Liver (tissue), 8 donors: ENCODE measurements at regions not wholly inside any gene's neighbourhood (a gene's known extent, or its start where the extent isn't known, plus 50 kb on each side); places are given as distances from the start of the nearest gene placed in this dataset.

Experiments used
- DNase-seq: peaks from one replicate; pipeline ENCODE4 v3.0.0-alpha.2; 2017; ENCODE audit warnings: low spot score
- H3K27ac ChIP-seq, 2 donors: one replicate each; pipeline ENCODE4 v1.7.0; 2013; ENCODE audit warnings: inconsistent platforms in 2 of 2, low read length in 2 of 2, control low read depth in 1 of 2, low read depth in 1 of 2, mild to moderate bottlenecking in 1 of 2
- H3K27me3 ChIP-seq, 4 donors: one replicate each; pipeline versions ENCODE4 v1.6.1 to v1.7.0; 2013; ENCODE audit warnings: low read length in 3 of 4, inconsistent platforms in 1 of 4, mild to moderate bottlenecking in 1 of 4, moderate library complexity in 1 of 4; ENCODE audit not compliant: control insufficient read depth in 4 of 4, insufficient read depth in 4 of 4
- H3K36me3 ChIP-seq, 4 donors: one replicate each; pipeline versions ENCODE4 v1.6.1 to v1.7.0; 2013; ENCODE audit warnings: low read length in 3 of 4, mild to moderate bottlenecking in 3 of 4, low read depth in 1 of 4, moderate library complexity in 1 of 4; ENCODE audit not compliant: control insufficient read depth in 4 of 4, insufficient read depth in 3 of 4
- H3K4me1 ChIP-seq, 4 donors: one replicate each; pipeline versions ENCODE4 v1.6.1 to v1.7.0; 2013; ENCODE audit warnings: low read length in 3 of 4, mild to moderate bottlenecking in 3 of 4, moderate library complexity in 1 of 4; ENCODE audit not compliant: control insufficient read depth in 4 of 4, insufficient read depth in 4 of 4
- H3K4me3 ChIP-seq, 3 donors: one replicate each; pipeline versions ENCODE4 v1.6.1 to v1.7.0; 2013; ENCODE audit warnings: low read length in 3 of 3, control low read depth in 1 of 3, low read depth in 1 of 3, mild to moderate bottlenecking in 1 of 3
- H3K9ac ChIP-seq, 2 donors: one replicate each; pipeline ENCODE4 v1.7.0; 2013; ENCODE audit warnings: low read length in 2 of 2, mild to moderate bottlenecking in 2 of 2, moderate library complexity in 2 of 2, control low read depth in 1 of 2, low read depth in 1 of 2
- H3K9me3 ChIP-seq, 4 donors: one replicate each; pipeline versions ENCODE4 v1.6.1 to v1.7.0; 2013; ENCODE audit warnings: low read length in 3 of 4; ENCODE audit not compliant: control insufficient read depth in 4 of 4
- ATF3 ChIP-seq: IDR thresholded peaks from 2 replicates; pipeline ENCODE4 v1.6.1; 2016; ENCODE audit warnings: antibody characterized with exemption
- CTCF ChIP-seq: fragments of 150-350 bp; IDR thresholded peaks from 2 replicates; pipeline ENCODE4 v1.5.1; 2017; ENCODE audit warnings: improper control_type of control experiment, low read depth, low read length; ENCODE audit not compliant: missing input control
- EGR1 ChIP-seq, 2 donors: IDR thresholded peaks; 2 replicates each; pipeline ENCODE4 v1.6.1; 2016 to 2018; ENCODE audit warnings: antibody characterized with exemption in 2 of 2, low read depth in 2 of 2
- FOXA1 ChIP-seq: IDR thresholded peaks from 2 replicates; pipeline ENCODE4 v1.6.1; 2016; ENCODE audit warnings: antibody characterized with exemption
- FOXA2 ChIP-seq: IDR thresholded peaks from 2 replicates; pipeline ENCODE4 v1.6.1; 2016; ENCODE audit warnings: antibody characterized with exemption
- GABPA ChIP-seq, 2 donors: IDR thresholded peaks in 1 of 2; conservative IDR thresholded peaks in 1 of 2; 2 replicates each; pipeline ENCODE4 v1.6.1; 2016; ENCODE audit warnings: antibody characterized with exemption in 2 of 2, mild to moderate bottlenecking in 1 of 2, moderate library complexity in 1 of 2
- HNF4A ChIP-seq, 2 donors: conservative IDR thresholded peaks; 2 replicates each; pipeline ENCODE4 v1.6.1; 2016; ENCODE audit warnings: antibody characterized with exemption in 2 of 2, mild to moderate bottlenecking in 2 of 2
- HNF4G ChIP-seq: IDR thresholded peaks from 2 replicates; pipeline ENCODE4 v1.6.1; 2016; ENCODE audit warnings: antibody characterized with exemption
- JUND ChIP-seq, 2 donors: IDR thresholded peaks; 2 replicates each; pipeline ENCODE4 v1.6.1; 2016; ENCODE audit warnings: antibody characterized with exemption in 2 of 2
- MAX ChIP-seq: IDR thresholded peaks from 2 replicates; pipeline ENCODE4 v1.6.1; 2016; ENCODE audit warnings: antibody characterized with exemption
- NR2F2 ChIP-seq: IDR thresholded peaks from 2 replicates; pipeline ENCODE4 v1.6.1; 2016; ENCODE audit warnings: antibody characterized with exemption
- RAD21 ChIP-seq, 2 donors: IDR thresholded peaks; 2 replicates each; pipeline ENCODE4 v1.6.1; 2016; ENCODE audit warnings: antibody characterized with exemption in 2 of 2, mild to moderate bottlenecking in 2 of 2
- REST ChIP-seq: IDR thresholded peaks from 2 replicates; pipeline ENCODE4 v1.6.1; 2016; ENCODE audit warnings: antibody characterized with exemption, mild to moderate bottlenecking
- RXRA ChIP-seq, 2 donors: IDR thresholded peaks; 2 replicates each; pipeline ENCODE4 v1.6.1; 2017 to 2018; ENCODE audit warnings: antibody characterized with exemption in 2 of 2, mild to moderate bottlenecking in 1 of 2
- SP1 ChIP-seq: IDR thresholded peaks from 2 replicates; pipeline ENCODE4 v1.6.1; 2018; ENCODE audit warnings: antibody characterized with exemption, mild to moderate bottlenecking
- TAF1 ChIP-seq: conservative IDR thresholded peaks from 2 replicates; pipeline ENCODE4 v1.6.1; 2016; ENCODE audit warnings: antibody characterized with exemption, mild to moderate bottlenecking
- YY1 ChIP-seq: IDR thresholded peaks from 2 replicates; pipeline ENCODE4 v1.6.1; 2016; ENCODE audit warnings: antibody characterized with exemption, mild to moderate bottlenecking
- ZBTB33 ChIP-seq: IDR thresholded peaks from 2 replicates; pipeline ENCODE4 v1.6.1; 2016; ENCODE audit warnings: antibody characterized with exemption
- WGBS: extraction: QIAGEN DNeasy Blood & Tissue Kit; methylation state at CpG from one replicate; pipeline ENCODE4 v1.1.7; 2013; 5-methylcytosine and 5-hydroxymethylcytosine counted together
- donor health status: healthy.
- donor health status: healthy.
- donor health status: healthy.
- donor health status: healthy.
- donor health status: healthy.

- Histone ChIP-seq H3K27me3 (no peaks in the 10 kb centered on the region), H3K4me3 (no peak overlapping the region), H3K36me3 (no peaks in the 10 kb centered on the region), H3K9ac (no peak overlapping the region), H3K9me3 (no peaks in the 10 kb centered on the region), H3K27ac (no peak overlapping the region), H3K4me1 (peaks cover 0 to 20% (median 7%) of the 10 kb centered on the region in 4 donors)
- TF ChIP-seq FOXA1, result no peak
- TF ChIP-seq TAF1, result no peak
- no peak for TF ChIP-seq NR2F2
- TF ChIP-seq FOXA2, result no peak
- TF ChIP-seq YY1, result no peak
- TF ChIP-seq SP1, result no peak
- TF ChIP-seq EGR1 (IDR thresholded peaks at IDR 0.05; ENCODE audit: low read depth in 2 of 2), result no peak
- no peak for TF ChIP-seq ATF3
- TF ChIP-seq ZBTB33, result no peak
- no peak for TF ChIP-seq REST
- 88% methylated on average over 2 of the region's 2 CpGs for WGBS
- no peak for DNase-seq
Measured at GRCh38 chr15:96213045-96213444, 117.5 kb upstream of the NR2F2 start.

- H3K36me3 ChIP-seq, result no peaks in the 10 kb centered on the region
- no peak overlapping the region for H3K9ac ChIP-seq
- H3K27ac ChIP-seq, result no peak overlapping the region
- DNase-seq, result no peak
- no peaks in the 10 kb centered on the region for H3K27me3 ChIP-seq
- H3K4me3 ChIP-seq, result no peak overlapping the region
- H3K9me3 ChIP-seq, result no peaks in the 10 kb centered on the region
- 36% methylated on average over 4 of the region's 4 CpGs for WGBS
- TF ChIP-seq GABPA (IDR thresholded peaks at IDR 0.05 in 1 of 2, conservative IDR thresholded peaks at IDR 0.05 in 1 of 2) (no peak), JUND (IDR thresholded peaks at IDR 0.05) (peak in 1 of 2 donors; percentile 6), FOXA2 (peak; percentile 8), ZBTB33 (no peak), HNF4G (no peak), YY1 (peak; percentile 58), RAD21 (IDR thresholded peaks at IDR 0.05) (peak in 1 of 2 donors; percentile 39), MAX (no peak), CTCF (no peak), ATF3 (no peak), EGR1 (IDR thresholded peaks at IDR 0.05; ENCODE audit: low read depth in 2 of 2) (no peak), RXRA (IDR thresholded peaks at IDR 0.05) (peak; percentile 27 to 60), FOXA1 (no peak), NR2F2 (no peak), SP1 (peak; percentile 26), TAF1 (no peak), HNF4A (conservative IDR thresholded peaks at IDR 0.05) (peak; percentile 44 to 46), REST (no peak)
- peaks cover 0 to 23% (median 7%) of the 10 kb centered on the region in 4 donors for H3K4me1 ChIP-seq
Measured at GRCh38 chr15:96213896-96214295, 116.6 kb upstream of the NR2F2 start.
